ENCODE measurements at regions not wholly inside any gene's neighbourhood (a gene's known extent, or its start where the extent isn't known, plus 50 kb on each side); places are given as distances from the start of the nearest gene placed in this dataset. TPM values are rescaled to one million over a fixed set of nuclear protein-coding genes. Genes with fewer than 3 reads are reported as not detected.
"Not testable (repeated sequence)": the region's sequence is repeated elsewhere in the genome, so short reads cannot be mapped to it uniquely, and the experiment has no call there.

DNA sequence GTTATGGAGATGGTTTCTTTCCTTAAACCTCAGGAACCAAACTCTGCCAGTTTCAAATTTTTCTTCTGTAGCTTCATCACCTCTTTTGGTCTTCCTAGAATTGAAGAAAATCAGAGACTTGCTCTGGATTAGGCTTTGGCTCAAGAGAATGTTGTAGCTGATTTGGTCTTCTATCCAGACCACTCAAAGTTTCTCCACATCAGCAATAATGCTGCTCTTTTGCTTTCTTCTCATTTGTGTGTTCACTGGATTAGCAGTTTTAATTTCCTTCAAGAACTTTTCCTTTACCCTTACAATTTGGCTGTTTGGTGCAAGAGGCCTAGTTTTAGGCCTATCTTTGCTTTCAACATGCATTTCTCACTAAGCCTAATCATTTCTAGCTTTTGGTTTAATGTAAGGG, 78.1 kb upstream of the PLCB4 start:
- DNase-seq = no peak

DNA sequence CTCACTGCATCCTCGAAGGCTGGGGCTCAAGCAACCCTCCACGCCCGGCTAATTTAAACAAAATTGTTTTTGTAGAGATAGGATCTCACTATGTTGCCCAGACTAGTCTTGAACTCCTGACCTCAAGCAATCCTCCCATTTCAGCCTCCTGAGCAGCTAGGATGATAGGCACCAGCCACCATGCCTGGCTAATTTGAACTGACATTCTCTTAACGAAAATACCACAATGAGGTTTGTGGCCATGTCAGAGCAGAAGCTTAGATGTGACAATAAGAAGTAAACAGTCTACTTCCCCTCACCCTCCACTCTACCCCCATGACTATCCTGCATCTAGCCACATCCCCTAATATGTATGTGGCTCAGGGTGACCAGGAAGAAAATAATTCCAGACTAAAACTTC, 74.8 kb upstream of the PLCB4 start:
- no peak for DNase-seq

DNA sequence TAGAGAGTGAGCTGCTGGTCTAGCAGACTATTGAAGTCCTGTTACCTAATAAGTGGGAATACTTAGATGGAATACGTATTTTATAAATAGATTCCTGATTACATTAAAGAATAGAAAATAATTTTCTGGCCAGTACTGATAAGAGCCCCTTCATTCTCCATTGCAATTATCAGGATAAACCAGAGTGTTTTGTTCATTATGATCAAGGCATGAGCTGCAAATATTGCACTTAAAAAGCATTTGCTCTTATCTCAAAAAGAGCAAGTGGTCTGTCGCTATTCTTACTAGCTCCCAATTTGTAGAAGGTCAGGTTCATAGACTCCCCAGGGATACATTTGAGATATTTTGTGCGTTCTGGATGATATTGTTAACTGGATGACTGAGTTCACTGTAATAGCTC, 73.1 kb upstream of the PLCB4 start:
- no peak for DNase-seq

GRCh38 chr20:8996817-8997512, 71.9 kb upstream of the PLCB4 start:
- DNase-seq = no peak

DNA sequence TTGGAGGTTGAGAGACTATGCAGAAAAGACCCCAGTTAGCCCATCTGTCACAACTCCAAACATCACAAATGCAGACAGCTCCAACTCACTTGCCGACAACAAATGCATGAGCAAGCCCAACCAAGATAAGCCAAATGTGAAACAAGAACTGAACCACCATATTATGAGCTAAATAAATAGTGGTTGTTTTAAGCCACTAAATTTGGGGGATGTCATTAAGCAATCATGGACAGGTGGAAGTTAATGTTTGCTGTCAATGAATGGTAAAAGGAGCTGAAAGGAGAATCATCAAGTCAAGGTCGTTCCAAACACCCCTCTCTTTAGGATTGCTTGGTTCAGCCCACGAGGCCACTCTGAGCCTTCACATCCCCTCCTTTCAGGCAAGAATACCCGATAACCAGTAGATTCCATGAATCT, 71.2 kb upstream of the PLCB4 start:
- no peak for DNase-seq

DNA sequence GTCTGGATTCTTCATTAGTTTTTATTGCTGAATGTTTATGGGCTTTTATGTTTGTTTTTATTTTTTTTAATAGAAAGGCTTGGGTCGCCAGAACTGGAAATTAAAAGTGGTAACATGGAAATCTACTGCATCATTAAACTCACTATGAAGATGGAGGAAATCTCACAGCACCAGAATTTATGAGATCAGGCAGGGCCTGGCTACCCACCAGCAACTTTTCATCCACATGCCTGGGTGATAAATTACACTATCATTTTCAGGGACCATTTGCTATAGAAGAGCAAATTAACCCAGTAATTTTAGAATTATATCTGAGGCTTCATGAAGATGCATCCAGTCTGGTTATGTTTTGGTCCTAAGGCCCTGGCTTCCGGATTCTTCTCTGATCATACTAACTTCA, 57.8 kb upstream of the PLCB4 start:
- no peak for DNase-seq

DNA sequence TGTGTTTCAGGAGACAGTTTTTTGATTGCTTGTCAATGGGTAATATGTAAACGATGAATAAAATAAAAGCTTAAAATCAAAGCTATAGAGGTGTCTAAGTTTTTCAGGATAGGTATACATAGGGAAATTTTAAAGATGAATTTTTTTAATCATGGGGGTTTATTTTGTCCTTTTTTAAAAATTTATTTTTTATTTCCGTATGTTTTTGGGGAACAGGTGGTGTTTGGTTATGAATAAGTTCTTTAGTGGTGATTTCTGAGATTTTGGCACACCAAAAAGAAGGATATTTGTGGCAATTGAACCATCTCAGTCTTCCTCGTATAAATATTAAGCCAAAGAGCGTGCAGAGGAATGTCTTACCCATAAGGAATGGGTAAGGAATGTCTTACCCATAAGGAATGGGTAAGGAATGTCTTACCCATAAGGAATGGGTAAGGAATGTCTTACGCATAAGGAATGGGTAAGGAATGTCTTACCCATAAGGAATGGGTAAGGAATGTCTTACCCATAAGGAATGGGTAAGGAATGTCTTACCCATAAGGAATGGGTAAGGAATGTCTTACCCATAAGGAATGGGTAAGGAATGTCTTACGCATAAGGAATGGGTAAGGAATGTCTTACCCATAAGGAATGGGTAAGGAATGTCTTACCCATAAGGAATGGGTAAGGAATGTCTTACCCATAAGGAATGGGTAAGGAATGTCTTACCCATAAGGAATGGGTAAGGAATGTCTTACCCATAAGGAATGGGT, 53.5 kb upstream of the PLCB4 start:
- DNase-seq = not testable (repeated sequence)

DNA sequence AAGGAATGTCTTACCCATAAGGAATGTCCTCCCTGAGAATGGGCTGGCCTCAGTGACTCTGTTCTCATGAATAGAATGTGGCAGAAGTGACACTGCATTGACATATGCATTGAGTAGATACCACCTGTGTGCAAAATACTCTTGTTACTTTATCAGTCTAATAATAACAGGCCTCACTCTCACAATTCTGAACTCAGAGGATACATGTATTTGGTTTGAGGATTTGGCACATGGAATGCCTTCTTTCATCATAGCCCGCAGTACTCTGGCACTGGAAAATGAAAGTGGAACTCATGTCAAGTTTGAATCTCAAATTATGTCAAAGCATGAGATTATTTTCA, 52.9 kb upstream of the PLCB4 start:
- DNase-seq = no peak

DNA sequence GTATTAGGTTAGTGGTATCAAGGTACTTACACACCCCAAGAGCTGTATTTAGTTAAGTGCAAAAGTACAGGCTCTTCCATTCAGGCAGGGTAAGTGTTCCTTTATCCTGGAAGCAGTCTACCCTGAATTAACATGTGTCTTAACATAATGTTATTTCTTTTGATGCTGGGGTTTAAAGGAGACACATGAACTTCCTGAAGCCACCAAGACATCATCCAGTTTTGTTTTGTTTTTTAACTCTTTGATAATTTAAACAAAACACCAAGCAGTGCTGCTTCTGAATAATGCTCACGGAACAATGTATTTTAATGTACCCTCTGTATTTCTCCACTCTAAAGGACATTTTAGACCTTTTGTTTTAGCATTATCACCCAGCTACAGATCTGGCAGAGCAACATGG, 50.5 kb upstream of the PLCB4 start:
- DNase-seq = no peak

Small RNA genes lying in the stretch of these regions (small RNA-seq; reads per million reads assigned to genes)
- not detected for gene RF00017 (ENCODE audit: low replicate concordance)
